Activated naive CD8-positive, alpha-beta T cell treated with anti-CD3 and anti-CD28 coated beads, Interleukin-2, amount 50 U/mL, for 24 hours (primary cell): ENCODE measurements at regions not wholly inside any gene's neighbourhood (a gene's known extent, or its start where the extent isn't known, plus 50 kb on each side); places are given as distances from the start of the nearest gene placed in this dataset.

Source experiments
- ATAC-seq: fragments of 150-1000 bp; cut with Tn5 transposase; one replicate; pipeline ENCODE4 v1.10.0; 2021
- DNase-seq: peaks from one replicate; pipeline ENCODE4 v3.0.0; 2021
- H3K27ac Mint-ChIP-seq: one replicate; pipeline ENCODE4 v1.8.0; 2021; ENCODE audit warnings: mild to moderate bottlenecking, mixed read lengths
- H3K27me3 Mint-ChIP-seq: one replicate; pipeline ENCODE4 v1.8.0; 2021; ENCODE audit warnings: mixed read lengths
- H3K36me3 Mint-ChIP-seq: one replicate; pipeline ENCODE4 v1.8.0; 2021; ENCODE audit warnings: low read depth, mixed read lengths
- H3K4me1 Mint-ChIP-seq: one replicate; pipeline ENCODE4 v1.8.0; 2021; ENCODE audit warnings: mixed read lengths
- H3K4me3 Mint-ChIP-seq: one replicate; pipeline ENCODE4 v1.8.0; 2021; ENCODE audit warnings: mild to moderate bottlenecking, moderate library complexity, mixed read lengths
- H3K9me3 Mint-ChIP-seq: one replicate; pipeline ENCODE4 v1.8.0; 2021; ENCODE audit warnings: mixed read lengths

GRCh38 chr7:109950821-109951564 is 1139.9 kb upstream of the LRRN3 start:
- no peak overlapping the region for H3K4me3 Mint-ChIP-seq
- H3K27me3 Mint-ChIP-seq, result peaks cover 3% of the 10 kb centered on the region
- H3K4me1 Mint-ChIP-seq, result no peaks in the 10 kb centered on the region
- ATAC-seq (no peak), DNase-seq (no peak)
- H3K36me3 Mint-ChIP-seq, result no peaks in the 10 kb centered on the region
- no peak overlapping the region for H3K27ac Mint-ChIP-seq
- peaks cover 7% of the 10 kb centered on the region for H3K9me3 Mint-ChIP-seq

GRCh38 chr7:109951565-109951928 is 1139.4 kb upstream of the LRRN3 start:
- H3K36me3 Mint-ChIP-seq, result no peaks in the 10 kb centered on the region
- H3K27me3 Mint-ChIP-seq, result peaks cover 3% of the 10 kb centered on the region
- no peaks in the 10 kb centered on the region for H3K4me1 Mint-ChIP-seq
- no peak for DNase-seq
- H3K4me3 Mint-ChIP-seq, result no peak overlapping the region
- H3K27ac Mint-ChIP-seq, result no peak overlapping the region
- H3K9me3 Mint-ChIP-seq, result peaks cover 7% of the 10 kb centered on the region
- no peak for ATAC-seq

DNA sequence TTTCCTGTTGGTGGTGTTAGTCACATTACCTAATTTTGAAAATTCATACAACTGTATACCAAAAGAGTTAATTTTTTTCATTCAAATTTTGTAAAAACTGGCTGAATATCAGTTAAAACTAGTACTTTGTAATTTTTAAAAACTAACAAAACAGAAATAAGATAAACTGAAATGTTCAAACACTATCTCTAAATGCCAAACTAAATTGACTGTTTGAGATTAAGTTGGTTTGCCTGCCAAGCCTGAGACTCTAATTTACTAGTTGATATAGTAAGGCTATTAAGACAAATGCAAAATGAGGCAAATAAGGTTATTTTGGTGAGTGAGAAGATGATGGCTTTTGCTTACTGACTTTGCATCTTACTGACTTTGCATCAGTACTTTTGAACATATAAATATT is 1134.9 kb upstream of the LRRN3 start:
- no peaks in the 10 kb centered on the region for H3K36me3 Mint-ChIP-seq
- no peak overlapping the region for H3K4me3 Mint-ChIP-seq
- peaks cover 3% of the 10 kb centered on the region for H3K27me3 Mint-ChIP-seq
- ATAC-seq (no peak), DNase-seq (no peak)
- no peaks in the 10 kb centered on the region for H3K4me1 Mint-ChIP-seq
- H3K27ac Mint-ChIP-seq, result no peak overlapping the region
- peaks cover 7% of the 10 kb centered on the region for H3K9me3 Mint-ChIP-seq

DNA sequence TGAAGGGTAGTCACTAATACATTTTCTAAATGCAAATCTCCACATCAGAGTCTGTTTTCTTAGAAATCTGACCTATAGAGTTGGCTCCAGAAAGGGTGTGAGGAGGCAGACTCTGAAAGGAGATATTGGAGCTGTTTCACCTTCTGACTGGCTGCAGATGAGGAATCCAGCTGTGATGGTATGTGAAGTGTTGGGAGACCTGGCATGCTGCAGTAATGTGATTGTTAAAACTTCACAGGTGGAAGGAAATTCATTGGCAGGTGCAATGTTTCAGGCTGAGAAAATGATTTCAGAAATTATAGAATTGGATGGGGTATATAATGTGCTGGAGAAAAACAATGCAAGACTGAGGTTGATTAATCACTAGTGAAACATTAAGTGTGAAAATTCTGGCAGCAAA is 1134.0 kb upstream of the LRRN3 start:
- no peak overlapping the region for H3K4me3 Mint-ChIP-seq
- peaks cover 7% of the 10 kb centered on the region for H3K9me3 Mint-ChIP-seq
- H3K27ac Mint-ChIP-seq, result no peak overlapping the region
- no peak for ATAC-seq
- no peaks in the 10 kb centered on the region for H3K36me3 Mint-ChIP-seq
- H3K4me1 Mint-ChIP-seq, result no peaks in the 10 kb centered on the region
- H3K27me3 Mint-ChIP-seq, result peaks cover 3% of the 10 kb centered on the region
- no peak for DNase-seq

DNA sequence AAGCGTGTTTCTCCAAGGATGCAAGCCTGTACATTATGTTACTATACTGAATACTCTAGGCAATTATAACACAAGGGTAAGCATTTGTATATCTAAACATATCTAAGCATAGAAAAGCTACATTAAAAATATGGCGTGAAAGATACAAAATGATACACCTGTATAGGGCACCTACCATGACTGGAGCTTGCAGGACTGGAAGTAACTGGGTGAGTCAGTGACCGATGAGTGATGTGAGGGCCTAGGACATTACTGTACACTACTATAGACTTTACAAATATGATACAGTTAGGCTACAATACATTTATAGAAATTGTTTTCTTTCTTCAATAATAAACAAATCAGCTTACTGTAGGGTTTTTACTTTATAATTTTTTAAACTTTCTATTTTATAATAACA is 1127.2 kb upstream of the LRRN3 start:
- Mint-ChIP-seq H3K36me3 (no peaks in the 10 kb centered on the region), H3K4me3 (no peak overlapping the region), H3K27ac (no peak overlapping the region), H3K9me3 (no peaks in the 10 kb centered on the region), H3K27me3 (no peaks in the 10 kb centered on the region), H3K4me1 (no peaks in the 10 kb centered on the region)
- no peak for DNase-seq
- ATAC-seq, result no peak

DNA sequence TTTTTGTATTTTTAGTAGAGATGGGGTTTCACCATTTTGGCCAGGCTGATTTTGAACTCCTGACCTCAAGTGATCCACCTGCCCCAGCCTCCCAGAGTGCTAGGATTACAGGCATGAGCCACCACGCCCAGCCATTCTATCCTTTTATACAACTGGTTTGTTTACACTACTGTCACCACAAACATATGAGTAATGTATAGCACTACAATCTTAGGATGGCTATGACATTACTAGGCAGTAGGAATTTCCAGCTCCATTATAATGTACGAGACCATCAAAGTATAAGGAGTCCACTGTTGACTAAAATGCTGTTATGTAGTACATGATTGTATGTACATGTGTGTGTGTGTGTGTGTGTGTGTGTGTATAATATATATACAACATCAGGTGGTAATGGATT is 1126.1 kb upstream of the LRRN3 start:
- Mint-ChIP-seq H3K27me3 (no peaks in the 10 kb centered on the region), H3K36me3 (no peaks in the 10 kb centered on the region), H3K27ac (no peak overlapping the region), H3K4me1 (no peaks in the 10 kb centered on the region), H3K9me3 (no peaks in the 10 kb centered on the region), H3K4me3 (no peak overlapping the region)
- no peak for ATAC-seq
- no peak for DNase-seq

DNA sequence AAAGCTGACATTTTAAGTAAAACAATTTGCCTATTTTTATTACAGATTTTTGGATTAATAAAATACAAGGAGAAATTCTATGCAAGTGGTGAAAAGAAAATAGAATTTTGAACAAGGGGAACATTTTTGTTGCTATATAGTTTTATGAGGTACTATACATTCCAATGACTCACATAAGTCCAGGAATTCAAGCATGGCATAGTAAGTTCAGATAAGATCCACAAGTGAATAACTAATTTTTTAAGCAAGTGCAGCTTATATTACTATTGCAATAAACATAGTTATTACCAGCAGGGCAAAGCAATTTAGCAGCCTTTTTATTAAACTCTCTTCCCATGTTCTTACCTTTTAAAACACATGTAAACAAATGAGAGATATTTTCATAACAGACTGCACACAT is 1123.5 kb upstream of the LRRN3 start:
- Mint-ChIP-seq H3K4me1 (no peaks in the 10 kb centered on the region), H3K27ac (no peak overlapping the region), H3K9me3 (no peaks in the 10 kb centered on the region), H3K4me3 (no peak overlapping the region), H3K27me3 (no peaks in the 10 kb centered on the region), H3K36me3 (no peaks in the 10 kb centered on the region)
- ATAC-seq (no peak), DNase-seq (no peak)

GRCh38 chr7:109983618-109984017 is 1107.3 kb upstream of the LRRN3 start:
- DNase-seq, result no peak
- no peaks in the 10 kb centered on the region for H3K36me3 Mint-ChIP-seq
- H3K27ac Mint-ChIP-seq, result no peak overlapping the region
- no peak overlapping the region for H3K4me3 Mint-ChIP-seq
- no peaks in the 10 kb centered on the region for H3K27me3 Mint-ChIP-seq
- H3K9me3 Mint-ChIP-seq, result peaks cover 8% of the 10 kb centered on the region
- no peak for ATAC-seq
- no peaks in the 10 kb centered on the region for H3K4me1 Mint-ChIP-seq

- H3K9me3 Mint-ChIP-seq, result peaks cover 9% of the 10 kb centered on the region
- H3K36me3 Mint-ChIP-seq, result no peaks in the 10 kb centered on the region
- DNase-seq (no peak), ATAC-seq (no peak)
- no peak overlapping the region for H3K27ac Mint-ChIP-seq
- H3K4me3 Mint-ChIP-seq, result no peak overlapping the region
- H3K27me3 Mint-ChIP-seq, result no peaks in the 10 kb centered on the region
- H3K4me1 Mint-ChIP-seq, result no peaks in the 10 kb centered on the region
Measured at GRCh38 chr7:109984729-109985128, 1106.2 kb upstream of the LRRN3 start.

- DNase-seq, result no peak
Measured at GRCh38 chr7:109986701-109987100, 1104.2 kb upstream of the LRRN3 start.

DNA sequence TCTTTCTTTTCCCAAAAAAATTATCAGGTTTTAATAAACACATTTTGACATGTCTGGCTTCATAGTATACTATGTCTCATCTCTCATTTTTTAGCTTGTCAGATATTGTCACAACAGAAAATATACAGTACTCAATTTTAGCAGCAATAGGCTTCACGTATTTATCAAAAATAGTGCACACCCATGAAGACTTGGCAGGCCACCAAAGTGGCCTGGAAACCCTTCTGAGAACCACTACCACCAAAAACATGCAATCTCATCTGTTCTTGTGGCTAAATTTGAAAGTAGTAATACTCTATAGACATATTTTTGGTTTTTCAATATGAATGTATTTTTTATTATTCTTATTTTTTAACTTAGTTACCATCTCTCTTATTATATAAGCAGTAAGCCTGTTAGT is 1094.5 kb upstream of the LRRN3 start:
- Mint-ChIP-seq H3K4me3 (no peak overlapping the region), H3K4me1 (no peaks in the 10 kb centered on the region), H3K36me3 (no peaks in the 10 kb centered on the region), H3K27me3 (no peaks in the 10 kb centered on the region), H3K9me3 (no peaks in the 10 kb centered on the region), H3K27ac (no peak overlapping the region)
- no peak for ATAC-seq
- DNase-seq, result no peak

More at GRCh38 chr7:109986701-109987100, 1104.2 kb upstream of the LRRN3 start:
- Mint-ChIP-seq H3K36me3 (no peaks in the 10 kb centered on the region), H3K27ac (no peak overlapping the region), H3K4me3 (no peak overlapping the region), H3K27me3 (no peaks in the 10 kb centered on the region), H3K9me3 (peaks cover 9% of the 10 kb centered on the region), H3K4me1 (no peaks in the 10 kb centered on the region)
- no peak for ATAC-seq

GRCh38 chr7:109996927-109997326 is 1094.0 kb upstream of the LRRN3 start:
- H3K4me1 Mint-ChIP-seq, result no peaks in the 10 kb centered on the region
- ATAC-seq, result no peak
- no peak overlapping the region for H3K27ac Mint-ChIP-seq
- H3K36me3 Mint-ChIP-seq, result no peaks in the 10 kb centered on the region
- no peaks in the 10 kb centered on the region for H3K9me3 Mint-ChIP-seq
- no peak for DNase-seq
- H3K27me3 Mint-ChIP-seq, result no peaks in the 10 kb centered on the region
- H3K4me3 Mint-ChIP-seq, result no peak overlapping the region

- Mint-ChIP-seq H3K36me3 (no peaks in the 10 kb centered on the region), H3K9me3 (no peaks in the 10 kb centered on the region), H3K27me3 (no peaks in the 10 kb centered on the region), H3K4me1 (no peaks in the 10 kb centered on the region), H3K27ac (no peak overlapping the region), H3K4me3 (no peak overlapping the region)
- ATAC-seq (no peak), DNase-seq (no peak)
Measured at GRCh38 chr7:109997837-109998236, 1093.1 kb upstream of the LRRN3 start.

- Mint-ChIP-seq H3K27ac (no peak overlapping the region), H3K4me1 (no peaks in the 10 kb centered on the region), H3K4me3 (no peak overlapping the region), H3K9me3 (no peaks in the 10 kb centered on the region), H3K27me3 (no peaks in the 10 kb centered on the region), H3K36me3 (no peaks in the 10 kb centered on the region)
- no peak for ATAC-seq
- no peak for DNase-seq
Measured at GRCh38 chr7:110001254-110001938, 1089.5 kb upstream of the LRRN3 start.

DNA sequence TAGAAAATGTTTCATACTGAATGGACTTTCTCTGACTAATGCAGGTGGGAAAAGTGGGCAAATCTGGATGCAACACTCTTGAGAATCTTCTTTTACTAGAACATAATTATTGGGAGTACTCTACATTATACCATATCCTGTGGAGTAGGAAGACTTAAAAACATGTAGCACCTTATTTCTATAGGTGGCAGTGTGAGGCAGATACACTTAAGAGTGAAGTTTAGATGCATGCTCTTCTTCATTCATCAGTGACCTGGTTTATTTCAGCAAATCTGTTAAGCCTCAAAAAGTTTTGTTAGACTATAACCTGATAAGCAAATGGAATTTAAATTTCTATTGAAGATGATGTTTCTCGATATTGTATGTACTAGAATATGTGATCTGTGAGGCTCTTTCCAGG is 1087.1 kb upstream of the LRRN3 start:
- no peaks in the 10 kb centered on the region for H3K36me3 Mint-ChIP-seq
- ATAC-seq (no peak), DNase-seq (no peak)
- H3K27me3 Mint-ChIP-seq, result no peaks in the 10 kb centered on the region
- no peak overlapping the region for H3K27ac Mint-ChIP-seq
- H3K4me1 Mint-ChIP-seq, result no peaks in the 10 kb centered on the region
- H3K4me3 Mint-ChIP-seq, result no peak overlapping the region
- no peaks in the 10 kb centered on the region for H3K9me3 Mint-ChIP-seq
